ENCODE measurements at regions not wholly inside any gene's neighbourhood (a gene's known extent, or its start where the extent isn't known, plus 50 kb on each side); places are given as distances from the start of the nearest gene placed in this dataset.
A peak's percentile ranks its signal among the peaks of the same experiment; 100 is the strongest.

DNA sequence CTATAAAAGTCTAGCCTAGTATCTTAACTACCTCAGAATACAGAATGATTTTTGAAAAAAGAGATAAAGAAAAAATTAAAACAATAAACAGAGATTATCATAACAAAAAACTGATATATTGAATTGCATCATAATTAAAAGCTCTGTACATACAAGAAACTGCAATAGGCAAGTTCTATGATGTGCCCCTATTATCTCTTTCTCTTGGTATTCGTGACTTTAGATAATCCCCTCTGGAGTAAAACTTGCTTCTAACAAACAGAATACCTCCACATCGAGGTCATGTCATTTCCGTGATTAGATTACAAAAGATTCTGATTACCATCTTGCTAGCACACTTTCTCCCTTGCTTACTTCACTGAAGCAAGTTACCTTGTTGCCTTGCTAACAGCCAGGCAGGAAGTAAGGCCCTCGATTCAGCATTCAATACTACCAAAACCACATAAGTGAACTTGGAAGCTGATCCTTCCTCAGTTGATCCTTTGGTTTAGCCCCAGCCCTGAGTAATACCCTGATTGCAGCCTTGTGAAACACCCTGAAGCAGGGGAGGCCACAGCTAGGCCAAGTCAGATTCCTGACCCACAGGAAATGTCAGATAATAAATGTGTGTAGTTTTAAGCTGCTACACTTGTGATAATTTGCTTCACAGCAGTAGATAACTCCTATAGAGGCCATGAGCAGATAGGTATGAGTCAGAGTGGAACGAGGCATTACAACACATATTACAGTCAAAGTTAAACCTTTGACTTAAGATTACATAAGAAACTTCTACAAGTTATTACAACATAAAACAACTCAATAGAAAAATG is 53.7 kb upstream of the TMX4 start:
- DNase-seq (ENCODE audit: low read depth in 2 of 3, low spot score in 2 of 3) = peak in 1 of 3 donors; percentile 5

GRCh38 chr20:8074931-8075330 is 55.4 kb upstream of the TMX4 start:
- no peak for DNase-seq (ENCODE audit: low read depth in 2 of 3, low spot score in 2 of 3)

- no peak for DNase-seq (ENCODE audit: low read depth in 2 of 3, low spot score in 2 of 3)
Observed at GRCh38 chr20:8076306-8077136, 55.5 kb upstream of the PLCB1 start.

GRCh38 chr20:8077137-8077466 is 55.0 kb upstream of the PLCB1 start:
- no peak for DNase-seq (ENCODE audit: low read depth in 2 of 3, low spot score in 2 of 3)

- DNase-seq (ENCODE audit: low read depth in 2 of 3, low spot score in 2 of 3) = no peak
Observed at GRCh38 chr20:8078528-8078914, 53.5 kb upstream of the PLCB1 start.

DNA sequence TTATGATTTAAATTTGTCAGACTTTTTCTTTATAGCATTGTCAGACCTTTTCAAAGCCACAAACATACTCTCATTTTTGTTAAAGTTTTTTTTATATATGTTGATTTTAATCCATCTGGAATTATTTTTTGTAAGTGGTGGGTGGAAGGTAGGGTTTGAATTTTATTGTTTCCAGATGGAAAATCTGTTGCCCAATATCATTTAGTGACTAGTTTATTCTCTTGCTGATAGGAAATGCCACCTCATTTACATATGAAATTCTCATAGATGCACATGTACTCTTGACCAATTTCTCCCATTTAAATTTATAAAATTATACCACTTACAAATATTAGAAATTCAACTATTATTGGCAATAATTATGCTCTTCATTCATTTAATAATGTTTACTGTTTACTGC is 52.1 kb upstream of the PLCB1 start:
- DNase-seq (ENCODE audit: low read depth in 2 of 3, low spot score in 2 of 3) = no peak

GRCh38 chr20:8082025-8082424 is 50.0 kb upstream of the PLCB1 start:
- no peak for DNase-seq (ENCODE audit: low read depth in 2 of 3, low spot score in 2 of 3)

All from hematopoietic multipotent progenitor cell (in vitro differentiated cells).